ENCODE measurements at regions not wholly inside any gene's neighbourhood (a gene's known extent, or its start where the extent isn't known, plus 50 kb on each side); places are given as distances from the start of the nearest gene placed in this dataset.

DNA sequence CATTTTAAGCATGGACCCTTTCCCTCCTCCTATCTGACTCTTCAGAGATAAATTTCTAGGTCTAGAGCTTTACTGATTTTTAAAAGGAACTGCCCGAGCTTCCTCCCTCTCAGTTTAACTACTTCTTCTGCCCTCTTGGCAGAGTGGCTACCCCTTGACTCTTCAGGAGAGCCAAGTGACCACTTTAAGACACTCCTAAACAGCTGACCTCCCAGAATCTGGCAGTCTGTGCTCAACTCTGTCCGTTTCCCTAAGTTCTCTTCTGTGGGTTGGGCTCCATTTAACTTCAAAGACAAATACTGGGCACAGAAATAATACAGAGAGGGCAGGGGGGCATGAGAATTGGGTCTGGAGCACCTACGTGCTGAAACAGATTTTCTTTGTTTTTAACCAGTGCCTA, 196.3 kb upstream of the FOXD3 start:
- no peak for DNase-seq

GRCh38 chr1:63127376-63127775, 195.0 kb upstream of the FOXD3 start:
- DNase-seq, result no peak

DNA sequence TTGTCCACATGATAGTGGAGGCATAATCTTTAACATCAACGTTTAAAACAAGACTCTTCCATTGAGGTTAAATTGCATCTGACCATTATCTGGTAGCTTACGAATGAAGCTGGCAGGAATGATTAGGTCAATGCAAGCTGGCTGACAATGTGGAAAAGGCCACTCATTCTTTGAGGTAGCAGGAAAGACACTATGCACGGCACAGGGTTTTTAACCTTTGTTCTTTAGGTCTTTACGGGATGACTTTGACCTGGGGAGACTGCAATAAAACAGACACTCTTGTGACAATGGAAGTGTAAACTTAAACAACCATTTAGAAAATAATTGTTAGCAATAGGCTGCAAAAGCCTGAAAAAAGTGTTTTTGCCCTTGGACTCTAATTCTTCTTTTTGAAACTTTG, 193.8 kb upstream of the FOXD3 start:
- DNase-seq, result no peak

DNA sequence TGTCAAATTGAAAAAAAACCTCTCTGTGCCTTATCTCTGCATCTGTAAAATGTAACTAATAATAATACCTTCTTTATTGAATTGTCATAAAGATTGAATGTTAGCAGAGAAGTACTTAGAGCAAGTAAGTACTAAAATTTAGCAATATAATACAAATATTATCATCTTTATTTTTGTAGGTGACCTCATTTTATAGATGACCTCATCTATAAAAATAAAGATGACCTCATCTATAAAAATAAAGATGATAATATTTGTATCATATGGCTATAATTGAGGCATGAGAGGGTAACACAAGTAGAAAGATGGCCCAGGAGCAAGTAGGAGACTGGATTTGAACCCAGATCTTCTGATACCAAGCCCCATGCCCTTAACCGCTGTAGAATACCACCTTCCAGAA, 193.2 kb upstream of the FOXD3 start:
- DNase-seq, result no peak

- no peak for DNase-seq
Observed at GRCh38 chr1:63129855-63130254, 192.5 kb upstream of the FOXD3 start.

DNA sequence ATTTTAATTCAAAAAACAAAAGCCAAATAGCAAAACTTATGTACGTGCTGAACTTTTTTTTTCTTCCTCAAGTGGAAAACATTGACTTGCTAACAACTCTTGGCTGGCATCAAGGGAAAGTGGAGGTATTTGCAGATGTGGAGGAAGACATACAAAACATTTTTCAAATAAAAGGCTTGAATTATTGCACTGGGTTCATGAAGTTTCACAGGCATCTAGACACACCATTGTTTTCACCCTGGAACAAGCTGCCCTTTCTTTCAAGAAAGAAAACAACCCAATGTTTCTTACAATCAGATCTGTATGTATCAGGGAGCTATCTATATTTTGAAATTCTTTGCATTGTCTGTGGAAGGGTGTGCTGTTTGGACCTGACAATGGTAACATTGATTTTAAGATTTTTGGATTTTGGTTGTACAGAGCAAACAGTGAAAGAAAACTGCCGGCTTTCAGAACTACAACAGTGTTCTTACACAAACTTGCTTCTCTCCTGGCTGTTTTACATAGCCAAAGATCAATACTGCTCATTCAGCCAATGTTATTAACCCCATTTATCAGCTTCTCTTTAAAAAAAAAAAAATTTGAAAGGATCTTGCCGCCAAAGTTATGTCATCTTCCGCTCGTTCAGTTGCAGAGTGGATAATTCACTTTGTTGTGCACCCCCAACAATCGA, 187.7 kb upstream of the FOXD3 start:
- DNase-seq, result no peak

DNA sequence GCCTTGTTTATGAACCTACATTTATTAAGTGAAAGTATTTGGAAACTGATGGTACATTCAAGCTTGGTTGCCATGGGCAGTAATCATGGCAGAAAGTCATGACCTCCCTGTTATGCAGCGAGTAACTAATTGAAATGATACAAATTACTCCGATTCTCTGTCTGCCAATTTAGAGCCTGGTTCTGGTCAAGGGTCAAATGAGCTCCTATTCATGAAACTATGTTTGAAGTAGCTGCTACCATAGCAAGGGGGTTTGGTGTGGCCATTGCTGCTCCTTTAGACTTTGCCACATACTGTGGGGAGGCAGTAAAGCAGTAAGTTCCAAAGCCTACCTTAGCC, 187.2 kb upstream of the FOXD3 start:
- DNase-seq, result no peak

- DNase-seq, result no peak
Observed at GRCh38 chr1:63135801-63136200, 186.6 kb upstream of the FOXD3 start.

DNA sequence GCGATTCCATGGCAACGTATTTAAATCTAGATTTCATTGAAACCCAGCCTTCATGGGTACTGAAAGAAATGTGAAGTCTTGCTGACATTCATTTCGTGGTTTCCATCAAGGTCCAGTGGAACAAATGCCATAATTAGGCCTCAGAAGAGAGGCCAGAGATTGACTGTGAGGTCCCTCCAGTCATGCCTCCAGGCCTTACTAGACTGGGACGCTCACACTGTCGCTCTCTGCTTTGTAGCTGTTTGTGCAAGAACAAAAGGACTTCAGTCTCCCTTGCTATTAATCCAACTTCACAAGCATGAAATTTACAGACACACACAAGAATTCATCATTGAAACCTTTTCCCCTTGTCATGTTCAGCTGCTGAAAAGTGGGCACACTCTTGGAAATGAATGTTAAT, 180.4 kb upstream of the FOXD3 start:
- DNase-seq, result no peak

DNA sequence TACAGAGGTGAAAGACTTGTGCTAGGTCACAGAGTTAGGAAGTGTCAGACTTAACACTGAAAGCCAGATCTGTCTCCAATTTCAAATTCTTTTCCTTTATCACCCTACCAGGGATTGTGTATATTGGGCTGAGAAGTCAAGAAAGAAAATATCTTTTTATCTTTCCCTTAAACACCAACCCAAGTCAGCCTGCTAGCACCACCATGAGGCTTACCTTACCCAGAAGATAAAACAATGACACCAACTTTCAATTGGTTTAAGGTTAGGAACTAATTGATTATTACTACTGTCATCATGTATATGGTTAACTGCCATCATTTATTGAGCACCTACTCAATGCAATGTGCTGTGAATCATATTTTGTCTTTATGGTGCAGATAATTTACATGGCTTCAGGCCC, 178.9 kb upstream of the FOXD3 start:
- no peak for DNase-seq

DNA sequence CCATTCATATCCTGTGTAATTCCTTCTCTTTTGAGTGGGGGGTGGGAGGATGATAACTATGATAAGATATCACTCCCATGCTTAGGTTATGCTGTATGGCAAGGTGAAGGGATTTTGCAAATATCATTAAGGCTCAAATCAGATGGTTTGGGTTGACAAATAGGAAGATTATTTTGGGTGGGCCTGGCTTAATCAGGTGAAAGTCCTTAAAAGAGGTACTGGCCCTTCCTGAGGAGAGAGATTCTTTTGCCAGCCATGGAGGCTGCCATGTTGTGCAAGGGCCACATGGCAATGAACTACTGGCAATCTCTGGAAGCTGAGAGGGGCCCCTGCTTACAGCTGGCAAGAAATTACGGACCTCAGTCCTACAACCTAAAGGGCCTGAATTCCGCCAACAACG, 174.6 kb upstream of the FOXD3 start:
- DNase-seq, result no peak

- DNase-seq, result peak; percentile 25
Observed at GRCh38 chr1:63148825-63149645, 173.3 kb upstream of the FOXD3 start.

DNA sequence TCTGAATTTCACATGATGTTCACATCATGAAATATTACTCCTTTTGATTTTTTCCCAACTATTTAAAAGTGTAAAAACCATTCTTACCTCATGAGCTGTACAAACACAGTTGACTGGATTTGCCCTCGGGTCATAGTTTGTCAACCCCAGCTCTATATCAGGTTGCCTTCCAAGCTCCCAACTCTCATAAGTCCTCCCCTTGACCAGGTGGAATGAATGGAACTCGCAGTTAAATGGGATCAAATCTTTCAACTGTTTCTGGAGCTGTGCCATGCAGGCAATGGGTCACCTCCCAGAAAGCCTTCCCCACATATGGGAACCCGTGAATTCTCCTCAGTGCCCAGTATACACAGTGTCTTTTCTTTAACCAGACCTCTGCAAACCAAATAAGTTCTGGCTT, 169.8 kb upstream of the FOXD3 start:
- DNase-seq, result no peak

DNA sequence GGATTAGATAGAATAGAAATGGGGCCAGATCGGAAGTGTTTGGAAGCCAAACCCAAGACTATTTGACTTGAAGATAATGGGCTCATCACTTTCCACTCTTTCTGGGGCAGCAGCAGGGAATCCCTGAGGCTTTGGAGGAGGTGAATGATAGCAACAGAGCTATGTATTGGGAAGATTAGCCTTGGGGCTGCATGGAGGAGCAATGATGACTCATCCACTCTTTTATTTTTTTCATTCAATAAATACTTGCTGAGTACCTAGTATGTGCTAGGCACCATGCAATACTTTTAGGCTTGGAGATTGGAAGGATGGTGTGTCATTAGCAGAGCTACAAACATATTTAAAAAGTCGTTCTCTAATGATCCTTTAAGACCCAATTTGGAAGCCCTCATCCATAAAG, 166.9 kb upstream of the FOXD3 start:
- no peak for DNase-seq

GRCh38 chr1:63157085-63157484, 165.3 kb upstream of the FOXD3 start:
- no peak for DNase-seq

- DNase-seq, result no peak
Observed at GRCh38 chr1:63169057-63169456, 153.3 kb upstream of the FOXD3 start.

DNA sequence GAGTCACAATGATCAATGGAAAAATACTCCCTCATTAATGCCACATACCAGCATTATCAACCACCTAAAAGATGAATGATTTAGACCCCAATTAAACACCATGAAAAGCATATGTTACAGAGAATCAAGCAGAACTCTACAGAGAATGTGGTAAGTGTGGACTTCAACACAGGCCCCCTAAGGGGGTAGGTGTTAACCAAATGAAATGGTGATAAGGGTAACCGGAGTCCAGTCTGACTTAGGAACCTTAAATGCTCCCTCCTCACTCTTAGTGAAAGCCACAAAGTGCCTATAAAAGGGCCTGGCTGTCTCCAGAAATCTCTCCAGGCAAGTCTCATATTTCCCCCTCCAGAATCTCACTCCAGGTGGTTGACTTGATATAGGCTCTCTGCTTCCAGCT, 149.2 kb upstream of the FOXD3 start:
- no peak for DNase-seq

GRCh38 chr1:63189677-63190076, 132.7 kb upstream of the FOXD3 start:
- no peak for DNase-seq

DNA sequence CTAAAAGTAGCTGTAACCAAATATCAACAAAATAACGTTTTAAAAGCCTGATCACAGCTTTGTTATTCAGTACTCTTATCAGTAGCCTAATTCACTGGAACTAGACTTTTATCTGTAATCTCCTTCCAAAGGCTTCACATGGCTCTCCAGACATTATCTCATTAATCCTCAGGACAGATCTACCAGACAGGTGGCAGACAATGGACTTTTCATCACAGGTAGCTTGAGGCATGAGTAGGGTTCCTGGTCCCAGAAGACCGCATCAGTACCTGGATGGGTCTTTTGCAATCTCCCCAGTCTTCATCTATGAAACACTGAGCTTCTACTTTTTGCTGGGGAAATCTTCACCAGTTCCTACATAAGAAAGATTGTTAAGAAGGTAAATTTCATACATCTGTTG, 132.2 kb upstream of the FOXD3 start:
- no peak for DNase-seq

- DNase-seq, result no peak
Observed at GRCh38 chr1:63198871-63199394, 123.4 kb upstream of the FOXD3 start.

DNA sequence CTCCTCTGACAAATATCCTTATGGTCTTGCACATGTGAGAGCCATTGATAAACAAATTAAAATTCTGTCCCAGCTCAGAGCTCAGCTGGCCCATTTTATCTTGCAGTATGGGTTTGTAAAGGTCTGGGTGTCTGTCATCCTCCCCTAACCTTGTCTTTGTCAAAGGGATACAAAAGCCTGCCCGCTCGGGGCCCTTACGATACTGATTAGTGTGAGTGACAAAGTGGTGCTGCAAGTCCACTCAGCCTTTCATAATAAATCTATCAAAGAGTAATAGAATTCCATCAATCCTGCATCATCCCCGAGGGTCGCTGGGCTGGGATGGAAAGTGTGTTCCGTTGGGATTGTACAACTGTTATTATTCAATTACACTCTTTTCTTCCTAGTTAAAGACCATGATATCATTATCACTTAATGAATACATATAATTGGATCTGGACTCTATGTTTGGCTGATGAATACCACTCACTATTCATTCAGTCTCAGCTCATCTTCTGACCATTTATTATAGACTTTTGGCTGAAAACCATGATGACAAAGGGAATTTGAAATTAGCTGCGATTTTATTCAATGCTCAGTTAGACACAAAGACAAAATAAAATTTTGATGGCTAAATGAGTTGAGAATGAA, 122.5 kb upstream of the FOXD3 start:
- DNase-seq, result no peak

DNA sequence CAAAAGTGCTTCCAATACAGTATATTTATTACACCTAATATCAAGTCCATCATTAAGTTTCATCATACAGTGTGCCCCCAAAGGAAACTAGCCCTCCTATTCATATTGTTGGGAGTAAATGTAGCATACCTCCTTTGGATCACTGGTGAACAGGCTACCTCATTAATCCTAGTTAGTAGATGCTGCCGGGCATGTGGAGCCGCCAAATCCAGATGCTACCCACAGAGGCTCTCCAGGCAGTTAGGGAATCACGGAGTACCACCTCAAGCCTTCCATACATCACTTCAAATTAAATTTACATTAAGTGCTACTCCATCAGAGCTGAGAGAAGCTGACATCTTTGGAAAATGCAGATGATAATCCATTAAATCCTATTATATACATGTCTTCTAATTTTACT, 121.7 kb upstream of the FOXD3 start:
- DNase-seq, result no peak

GRCh38 chr1:63203641-63204040, 118.7 kb upstream of the FOXD3 start:
- DNase-seq, result no peak

DNA sequence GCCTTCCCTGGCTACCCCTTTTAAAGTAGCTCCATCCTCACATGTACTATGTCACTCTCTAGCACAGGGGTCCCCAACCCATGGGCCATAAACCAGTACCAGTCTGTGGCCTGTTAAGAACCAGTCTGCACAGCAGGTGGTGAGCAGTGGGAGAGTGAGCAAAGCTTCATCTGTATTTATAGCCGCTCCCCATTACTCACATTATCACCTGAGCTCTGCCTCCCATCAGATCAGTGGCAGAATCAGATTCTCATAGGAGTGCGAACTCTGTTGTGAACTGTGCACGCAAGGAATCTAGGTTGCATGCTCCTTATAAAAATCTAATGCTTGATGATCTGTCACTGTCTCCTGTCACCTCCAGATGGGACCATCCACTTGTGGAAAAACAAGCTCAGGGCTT, 116.6 kb upstream of the FOXD3 start:
- DNase-seq, result no peak
